Ishikawa (cell line): ENCODE measurements at regions not wholly inside any gene's neighbourhood (a gene's known extent, or its start where the extent isn't known, plus 50 kb on each side); places are given as distances from the start of the nearest gene placed in this dataset.

ENCODE experiments used
- CEBPB ChIP-seq: IDR thresholded peaks from 2 replicates; pipeline ENCODE4 v1.6.1; 2012
- TAF1 ChIP-seq: IDR thresholded peaks from 2 replicates; pipeline ENCODE4 v1.6.1; 2012; ENCODE audit warnings: low read depth, mild to moderate bottlenecking
- TF ChIP-seq, protein P1 (sequence below): IDR thresholded peaks from 2 replicates; pipeline ENCODE4 v1.6.1; 2012; ENCODE audit warnings: low read depth, mild to moderate bottlenecking

- TF ChIP-seq, protein P1, sequence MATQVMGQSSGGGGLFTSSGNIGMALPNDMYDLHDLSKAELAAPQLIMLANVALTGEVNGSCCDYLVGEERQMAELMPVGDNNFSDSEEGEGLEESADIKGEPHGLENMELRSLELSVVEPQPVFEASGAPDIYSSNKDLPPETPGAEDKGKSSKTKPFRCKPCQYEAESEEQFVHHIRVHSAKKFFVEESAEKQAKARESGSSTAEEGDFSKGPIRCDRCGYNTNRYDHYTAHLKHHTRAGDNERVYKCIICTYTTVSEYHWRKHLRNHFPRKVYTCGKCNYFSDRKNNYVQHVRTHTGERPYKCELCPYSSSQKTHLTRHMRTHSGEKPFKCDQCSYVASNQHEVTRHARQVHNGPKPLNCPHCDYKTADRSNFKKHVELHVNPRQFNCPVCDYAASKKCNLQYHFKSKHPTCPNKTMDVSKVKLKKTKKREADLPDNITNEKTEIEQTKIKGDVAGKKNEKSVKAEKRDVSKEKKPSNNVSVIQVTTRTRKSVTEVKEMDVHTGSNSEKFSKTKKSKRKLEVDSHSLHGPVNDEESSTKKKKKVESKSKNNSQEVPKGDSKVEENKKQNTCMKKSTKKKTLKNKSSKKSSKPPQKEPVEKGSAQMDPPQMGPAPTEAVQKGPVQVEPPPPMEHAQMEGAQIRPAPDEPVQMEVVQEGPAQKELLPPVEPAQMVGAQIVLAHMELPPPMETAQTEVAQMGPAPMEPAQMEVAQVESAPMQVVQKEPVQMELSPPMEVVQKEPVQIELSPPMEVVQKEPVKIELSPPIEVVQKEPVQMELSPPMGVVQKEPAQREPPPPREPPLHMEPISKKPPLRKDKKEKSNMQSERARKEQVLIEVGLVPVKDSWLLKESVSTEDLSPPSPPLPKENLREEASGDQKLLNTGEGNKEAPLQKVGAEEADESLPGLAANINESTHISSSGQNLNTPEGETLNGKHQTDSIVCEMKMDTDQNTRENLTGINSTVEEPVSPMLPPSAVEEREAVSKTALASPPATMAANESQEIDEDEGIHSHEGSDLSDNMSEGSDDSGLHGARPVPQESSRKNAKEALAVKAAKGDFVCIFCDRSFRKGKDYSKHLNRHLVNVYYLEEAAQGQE, result no peak
- no peak for TF ChIP-seq TAF1
- TF ChIP-seq CEBPB, result no peak
Observed at GRCh38 chr13:61192826-61193225, 222.8 kb downstream of the PCDH20 start.
